ENCODE measurements at regions not wholly inside any gene's neighbourhood (a gene's known extent, or its start where the extent isn't known, plus 50 kb on each side); places are given as distances from the start of the nearest gene placed in this dataset.

DNA sequence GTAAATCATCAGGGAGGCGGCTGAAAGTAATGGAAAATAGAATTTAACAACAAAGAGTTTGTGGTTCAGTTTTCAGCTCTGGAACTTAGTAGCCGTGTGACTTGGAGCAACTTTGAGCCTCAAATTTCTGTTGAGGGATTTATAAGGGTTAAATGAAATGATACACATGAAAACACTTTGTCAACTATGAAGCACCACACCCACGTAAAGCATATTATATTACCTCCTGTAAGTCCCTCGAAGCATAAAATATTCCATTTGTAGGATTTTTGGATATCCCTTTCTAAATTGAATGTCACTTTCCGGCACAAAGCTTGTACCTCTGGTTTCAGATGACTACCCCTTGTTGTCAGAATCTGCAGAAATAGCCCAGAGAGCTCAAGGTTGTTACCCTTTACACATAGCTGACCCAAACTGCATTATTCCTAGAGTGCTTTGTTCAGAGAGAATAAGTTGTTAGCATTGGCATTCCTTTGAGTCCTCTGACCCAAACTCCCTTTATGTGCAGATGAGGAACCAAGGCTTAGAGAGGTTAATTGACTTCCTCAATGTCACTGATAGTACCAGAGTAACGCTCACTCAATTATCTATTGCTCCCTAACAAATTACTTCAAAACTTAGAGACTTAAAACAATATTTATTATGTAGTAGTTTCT lies 187.9 kb upstream of the UMPS start:
- H3K27me3 ChIP-seq (ENCODE audit: control insufficient read depth, insufficient read depth, low read length) = no peaks in the 10 kb centered on the region
- no peak overlapping the region for H3K9ac ChIP-seq (ENCODE audit: low read length)
- H3K4me3 ChIP-seq (ENCODE audit: low read length) = no peak overlapping the region
- H3K9me3 ChIP-seq (ENCODE audit: control insufficient read depth, low read length) = no peaks in the 10 kb centered on the region
- H3K36me3 ChIP-seq (ENCODE audit: control insufficient read depth, insufficient read depth, low read length) = no peaks in the 10 kb centered on the region
- H3K4me1 ChIP-seq (ENCODE audit: control insufficient read depth, insufficient read depth, low read length) = no peaks in the 10 kb centered on the region

GRCh38 chr3:124545891-124546290 lies 184.4 kb upstream of the UMPS start:
- H3K36me3 ChIP-seq (ENCODE audit: control insufficient read depth, insufficient read depth, low read length) = no peaks in the 10 kb centered on the region
- no peaks in the 10 kb centered on the region for H3K4me1 ChIP-seq (ENCODE audit: control insufficient read depth, insufficient read depth, low read length)
- no peak overlapping the region for H3K9ac ChIP-seq (ENCODE audit: low read length)
- H3K4me3 ChIP-seq (ENCODE audit: low read length) = no peak overlapping the region
- no peaks in the 10 kb centered on the region for H3K27me3 ChIP-seq (ENCODE audit: control insufficient read depth, insufficient read depth, low read length)
- no peaks in the 10 kb centered on the region for H3K9me3 ChIP-seq (ENCODE audit: control insufficient read depth, low read length)

DNA sequence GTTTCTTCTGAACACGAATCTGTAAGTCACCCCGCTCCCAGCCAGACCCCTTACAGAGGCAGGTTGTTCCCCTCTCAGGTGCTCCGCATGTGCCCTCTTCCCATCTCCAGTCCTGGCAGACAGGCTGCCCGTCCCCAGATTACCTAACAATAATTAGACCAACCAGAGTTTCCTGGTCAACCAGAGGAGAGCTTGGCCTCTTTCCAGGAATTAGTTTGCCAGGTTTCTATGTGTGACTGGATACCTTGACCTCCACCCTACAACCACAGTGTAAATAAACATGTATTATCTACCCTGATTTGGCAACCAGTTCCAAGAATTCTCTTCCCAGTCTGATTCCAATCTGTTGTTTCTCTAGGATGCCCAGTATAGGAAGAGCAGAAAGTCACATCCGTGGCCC lies 178.0 kb upstream of the UMPS start:
- Histone ChIP-seq H3K9ac (ENCODE audit: low read length) (no peak overlapping the region), H3K9me3 (ENCODE audit: control insufficient read depth, low read length) (no peaks in the 10 kb centered on the region), H3K4me1 (ENCODE audit: control insufficient read depth, insufficient read depth, low read length) (peaks cover 20% of the 10 kb centered on the region), H3K27me3 (ENCODE audit: control insufficient read depth, insufficient read depth, low read length) (peaks cover 8% of the 10 kb centered on the region), H3K4me3 (ENCODE audit: low read length) (no peak overlapping the region), H3K36me3 (ENCODE audit: control insufficient read depth, insufficient read depth, low read length) (no peaks in the 10 kb centered on the region)

- Histone ChIP-seq H3K4me1 (ENCODE audit: control insufficient read depth, insufficient read depth, low read length) (peaks cover 27% of the 10 kb centered on the region), H3K9ac (ENCODE audit: low read length) (no peak overlapping the region), H3K9me3 (ENCODE audit: control insufficient read depth, low read length) (no peaks in the 10 kb centered on the region), H3K27me3 (ENCODE audit: control insufficient read depth, insufficient read depth, low read length) (peaks cover 8% of the 10 kb centered on the region), H3K4me3 (ENCODE audit: low read length) (no peak overlapping the region), H3K36me3 (ENCODE audit: control insufficient read depth, insufficient read depth, low read length) (no peaks in the 10 kb centered on the region)
Measured at GRCh38 chr3:124553178-124553577, 177.1 kb upstream of the UMPS start.

- Histone ChIP-seq H3K9ac (ENCODE audit: low read length) (no peak overlapping the region), H3K4me3 (ENCODE audit: low read length) (no peak overlapping the region), H3K27me3 (ENCODE audit: control insufficient read depth, insufficient read depth, low read length) (peaks cover 5% of the 10 kb centered on the region), H3K4me1 (ENCODE audit: control insufficient read depth, insufficient read depth, low read length) (peaks cover 26% of the 10 kb centered on the region), H3K36me3 (ENCODE audit: control insufficient read depth, insufficient read depth, low read length) (no peaks in the 10 kb centered on the region), H3K9me3 (ENCODE audit: control insufficient read depth, low read length) (no peaks in the 10 kb centered on the region)
Measured at GRCh38 chr3:124556636-124557035, 173.6 kb upstream of the UMPS start.

- no peaks in the 10 kb centered on the region for H3K9me3 ChIP-seq (ENCODE audit: control insufficient read depth, low read length)
- H3K4me3 ChIP-seq (ENCODE audit: low read length) = no peak overlapping the region
- peaks cover 5% of the 10 kb centered on the region for H3K27me3 ChIP-seq (ENCODE audit: control insufficient read depth, insufficient read depth, low read length)
- no peak overlapping the region for H3K9ac ChIP-seq (ENCODE audit: low read length)
- H3K36me3 ChIP-seq (ENCODE audit: control insufficient read depth, insufficient read depth, low read length) = no peaks in the 10 kb centered on the region
- H3K4me1 ChIP-seq (ENCODE audit: control insufficient read depth, insufficient read depth, low read length) = peaks cover 18% of the 10 kb centered on the region
Measured at GRCh38 chr3:124557433-124558232, 172.6 kb upstream of the UMPS start.

DNA sequence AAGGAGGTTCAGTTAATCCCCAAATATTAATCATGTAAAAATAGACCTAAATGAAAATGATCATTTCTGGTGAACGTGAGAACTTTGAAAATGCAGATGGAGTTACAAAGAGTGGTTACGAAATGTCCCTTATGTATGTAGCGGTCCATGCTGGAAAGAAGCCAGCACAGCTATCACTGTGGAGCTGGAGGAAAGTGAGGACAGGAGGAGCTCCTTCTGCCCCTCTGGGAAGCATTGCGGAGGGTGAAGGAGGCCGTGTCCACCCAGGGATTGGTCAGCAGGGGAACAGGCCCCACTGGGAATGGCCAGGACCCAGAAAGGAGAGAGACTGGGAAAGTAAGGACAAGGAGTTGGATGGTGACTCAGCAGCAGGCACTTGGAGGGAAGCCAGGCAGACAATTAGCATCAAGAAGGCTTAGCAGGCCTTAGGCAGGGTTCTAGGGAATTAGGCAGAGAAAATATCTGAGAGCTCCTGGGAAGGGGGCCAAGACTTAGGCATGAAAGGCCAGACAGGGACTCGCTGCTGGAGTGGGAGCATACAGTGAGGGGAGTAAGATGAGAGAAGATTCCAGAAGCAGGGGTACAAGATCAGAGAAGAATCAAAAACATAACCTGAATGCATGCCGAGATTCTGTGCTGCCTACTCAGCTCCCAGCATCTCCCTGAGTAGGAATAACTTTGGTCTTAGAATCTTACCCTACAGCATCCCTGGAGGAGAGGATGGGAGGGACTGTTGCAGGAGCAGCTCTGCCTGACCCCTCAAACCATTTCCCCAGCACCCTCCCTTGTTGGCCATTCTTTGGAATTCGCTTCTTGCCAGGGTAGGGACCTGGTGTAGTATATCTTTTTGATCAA lies 171.0 kb upstream of the UMPS start:
- Histone ChIP-seq H3K9ac (ENCODE audit: low read length) (no peak overlapping the region), H3K4me3 (ENCODE audit: low read length) (no peak overlapping the region), H3K27me3 (ENCODE audit: control insufficient read depth, insufficient read depth, low read length) (no peaks in the 10 kb centered on the region), H3K4me1 (ENCODE audit: control insufficient read depth, insufficient read depth, low read length) (peaks cover 13% of the 10 kb centered on the region), H3K36me3 (ENCODE audit: control insufficient read depth, insufficient read depth, low read length) (no peaks in the 10 kb centered on the region), H3K9me3 (ENCODE audit: control insufficient read depth, low read length) (no peaks in the 10 kb centered on the region)

GRCh38 chr3:124559846-124560574 lies 170.2 kb upstream of the UMPS start:
- H3K4me1 ChIP-seq (ENCODE audit: control insufficient read depth, insufficient read depth, low read length) = peaks cover 19% of the 10 kb centered on the region
- H3K9ac ChIP-seq (ENCODE audit: low read length) = no peak overlapping the region
- H3K27me3 ChIP-seq (ENCODE audit: control insufficient read depth, insufficient read depth, low read length) = no peaks in the 10 kb centered on the region
- no peaks in the 10 kb centered on the region for H3K9me3 ChIP-seq (ENCODE audit: control insufficient read depth, low read length)
- no peaks in the 10 kb centered on the region for H3K36me3 ChIP-seq (ENCODE audit: control insufficient read depth, insufficient read depth, low read length)
- no peak overlapping the region for H3K4me3 ChIP-seq (ENCODE audit: low read length)

DNA sequence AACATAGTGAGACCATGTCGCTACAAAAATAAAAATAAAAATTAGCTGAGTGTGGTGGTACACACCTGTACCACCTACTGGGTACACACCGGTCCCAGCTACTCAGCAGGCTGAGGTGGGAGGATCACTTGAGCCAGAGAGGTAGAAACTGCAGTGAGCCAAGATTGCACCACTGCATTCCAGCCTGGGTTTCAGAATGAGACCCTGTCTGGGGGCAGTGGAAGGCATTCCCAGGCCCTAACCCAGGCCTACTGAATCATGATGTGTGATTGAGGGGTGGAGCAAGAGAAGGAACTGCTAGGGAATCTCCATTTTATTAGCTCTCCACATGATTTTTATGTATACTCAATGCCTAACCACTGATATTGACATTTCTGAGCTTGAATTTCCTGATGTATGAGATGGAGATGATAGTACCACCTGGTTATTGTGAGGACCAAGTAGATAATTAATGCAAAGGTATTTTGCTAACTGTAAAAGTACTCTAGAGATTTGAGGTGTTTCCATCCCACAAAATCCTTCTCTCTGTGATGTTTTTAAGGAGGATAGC lies 169.5 kb upstream of the UMPS start:
- Histone ChIP-seq H3K4me1 (ENCODE audit: control insufficient read depth, insufficient read depth, low read length) (peaks cover 25% of the 10 kb centered on the region), H3K27me3 (ENCODE audit: control insufficient read depth, insufficient read depth, low read length) (no peaks in the 10 kb centered on the region), H3K4me3 (ENCODE audit: low read length) (no peak overlapping the region), H3K9me3 (ENCODE audit: control insufficient read depth, low read length) (no peaks in the 10 kb centered on the region), H3K36me3 (ENCODE audit: control insufficient read depth, insufficient read depth, low read length) (no peaks in the 10 kb centered on the region), H3K9ac (ENCODE audit: low read length) (no peak overlapping the region)

- Histone ChIP-seq H3K4me1 (ENCODE audit: control insufficient read depth, insufficient read depth, low read length) (peaks cover 26% of the 10 kb centered on the region), H3K9me3 (ENCODE audit: control insufficient read depth, low read length) (no peaks in the 10 kb centered on the region), H3K36me3 (ENCODE audit: control insufficient read depth, insufficient read depth, low read length) (no peaks in the 10 kb centered on the region), H3K4me3 (ENCODE audit: low read length) (no peak overlapping the region), H3K27me3 (ENCODE audit: control insufficient read depth, insufficient read depth, low read length) (no peaks in the 10 kb centered on the region), H3K9ac (ENCODE audit: low read length) (no peak overlapping the region)
Measured at GRCh38 chr3:124562769-124563168, 167.5 kb upstream of the UMPS start.

DNA sequence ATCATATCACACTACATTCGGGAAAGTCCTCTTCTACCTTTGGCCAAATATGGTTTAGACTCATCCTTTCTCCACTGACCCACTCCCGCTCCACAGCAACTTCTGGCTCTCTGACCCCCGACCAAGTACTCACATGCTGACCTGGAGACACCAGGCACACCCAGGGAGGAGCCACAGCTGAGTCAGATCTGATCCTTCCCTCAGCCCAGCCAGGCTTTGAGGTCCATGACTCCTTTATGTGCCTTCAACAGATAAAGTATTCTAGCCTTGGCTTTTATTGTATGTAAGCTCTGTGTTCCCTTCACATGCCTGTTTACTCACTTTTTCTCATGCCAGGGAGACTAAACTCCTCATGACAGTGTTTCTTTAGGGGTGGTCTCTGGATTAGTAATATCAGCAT lies 166.9 kb upstream of the UMPS start:
- no peaks in the 10 kb centered on the region for H3K27me3 ChIP-seq (ENCODE audit: control insufficient read depth, insufficient read depth, low read length)
- H3K4me3 ChIP-seq (ENCODE audit: low read length) = no peak overlapping the region
- H3K36me3 ChIP-seq (ENCODE audit: control insufficient read depth, insufficient read depth, low read length) = no peaks in the 10 kb centered on the region
- no peaks in the 10 kb centered on the region for H3K9me3 ChIP-seq (ENCODE audit: control insufficient read depth, low read length)
- H3K9ac ChIP-seq (ENCODE audit: low read length) = no peak overlapping the region
- H3K4me1 ChIP-seq (ENCODE audit: control insufficient read depth, insufficient read depth, low read length) = peaks cover 24% of the 10 kb centered on the region

All from mucosa of stomach (tissue), 1 donor.